Calu3 (cell line): ENCODE measurements at regions not wholly inside any gene's neighbourhood (a gene's known extent, or its start where the extent isn't known, plus 50 kb on each side); places are given as distances from the start of the nearest gene placed in this dataset.
"Not testable (repeated sequence)": the region's sequence is repeated elsewhere in the genome, so short reads cannot be mapped to it uniquely, and the experiment has no call there.

Source experiments
- BruUV-seq: library from RNA; stranded (reverse); fragments of 400-500 nt; replicated peaks from 2 replicates; lab custom pipeline; 2021; lab: Mats Ljungman, UMichigan
- CTCF ChIA-PET: fragments of 300-600 bp; sonication (Branson Sonifier 250); formaldehyde crosslinking; loops from one replicate; lab custom pipeline; 2022; ENCODE audit warnings: antibody characterized with exemption; lab: Charles Lee
- DNase-seq: peaks from one replicate; pipeline ENCODE4 v3.0.0; 2022
- H3K27ac Mint-ChIP-seq: one replicate; pipeline ENCODE4 v1.8.0; 2022; ENCODE audit warnings: mixed read lengths; ENCODE audit not compliant: unreplicated experiment
- H3K27me3 Mint-ChIP-seq: one replicate; pipeline ENCODE4 v1.8.0; 2022; ENCODE audit warnings: mixed read lengths; ENCODE audit not compliant: unreplicated experiment
- H3K36me3 Mint-ChIP-seq: one replicate; pipeline ENCODE4 v1.8.0; 2022; ENCODE audit warnings: mild to moderate bottlenecking, moderate library complexity, mixed read lengths; ENCODE audit not compliant: insufficient read depth, unreplicated experiment
- H3K4me1 Mint-ChIP-seq: one replicate; pipeline ENCODE4 v1.8.0; 2022; ENCODE audit warnings: mild to moderate bottlenecking, low read depth, mixed read lengths; ENCODE audit not compliant: unreplicated experiment
- H3K4me3 Mint-ChIP-seq: one replicate; pipeline ENCODE4 v1.8.0; 2022; ENCODE audit warnings: mild to moderate bottlenecking, low read depth, moderate library complexity, mixed read lengths; ENCODE audit not compliant: unreplicated experiment
- H3K9me3 Mint-ChIP-seq: one replicate; pipeline ENCODE4 v1.8.0; 2022; ENCODE audit warnings: low read depth, mixed read lengths; ENCODE audit not compliant: unreplicated experiment
- CTCF ChIP-seq: fragments of 200-600 bp; IDR thresholded peaks from one replicate; pipeline ENCODE4 v1.8.0; 2022; ENCODE audit warnings: antibody characterized with exemption; ENCODE audit not compliant: unreplicated experiment
- intact Hi-C: fragments of 100-400 bp; cut with micrococcal nuclease; formaldehyde crosslinking; loops from one replicate; pipeline ENCODE4 v1.10.0; 2022; ENCODE audit not compliant: unreplicated experiment

- TF ChIP-seq CTCF, result no peak
- CTCF ChIA-PET, result interaction anchor here (1.1 kb wide), 1 partner anchor 16 kb away, joined by 4 read pairs; no protein-coding TSS in a partner anchor
- no peaks in the 10 kb centered on the region for H3K4me1 Mint-ChIP-seq
- H3K9me3 Mint-ChIP-seq, result peaks cover 10% of the 10 kb centered on the region
- no peak overlapping the region for H3K4me3 Mint-ChIP-seq
- intact Hi-C loops, result no loop called here
- no TSS peak for BruUV-seq
- no peak for DNase-seq
- H3K27ac Mint-ChIP-seq, result no peak overlapping the region
- no peaks in the 10 kb centered on the region for H3K27me3 Mint-ChIP-seq
- H3K36me3 Mint-ChIP-seq, result no peaks in the 10 kb centered on the region
Measured at GRCh38 chr1:209191262-209191634, 392.3 kb upstream of the CAMK1G start.

- Mint-ChIP-seq H3K36me3 (no peaks in the 10 kb centered on the region), H3K4me1 (no peaks in the 10 kb centered on the region), H3K4me3 (no peak overlapping the region), H3K27ac (no peak overlapping the region), H3K9me3 (peaks cover 17% of the 10 kb centered on the region), H3K27me3 (peaks cover 20% of the 10 kb centered on the region)
- CTCF ChIA-PET, result no interaction called here
- DNase-seq, result no peak
- BruUV-seq, result no TSS peak
- no peak for TF ChIP-seq CTCF
- intact Hi-C loops, result no loop called here
Measured at GRCh38 chr1:209196140-209196539, 387.4 kb upstream of the CAMK1G start.

- H3K27ac Mint-ChIP-seq, result no peak overlapping the region
Measured at GRCh38 chr1:209198961-209199750, 384.4 kb upstream of the CAMK1G start.

GRCh38 chr1:209199822-209200221, 383.7 kb upstream of the CAMK1G start:
- Mint-ChIP-seq H3K27ac (no peak overlapping the region), H3K36me3 (no peaks in the 10 kb centered on the region), H3K4me1 (no peaks in the 10 kb centered on the region), H3K4me3 (no peak overlapping the region), H3K27me3 (peaks cover 32% of the 10 kb centered on the region), H3K9me3 (peaks cover 15% of the 10 kb centered on the region)
- CTCF ChIA-PET, result no interaction called here
- intact Hi-C loops, result no loop called here
- BruUV-seq, result no TSS peak
- no peak for TF ChIP-seq CTCF
- DNase-seq, result no peak

More at GRCh38 chr1:209198961-209199750, 384.4 kb upstream of the CAMK1G start:
- BruUV-seq, result no TSS peak
- peaks cover 25% of the 10 kb centered on the region for H3K27me3 Mint-ChIP-seq
- CTCF ChIA-PET, result no interaction called here
- peaks cover 15% of the 10 kb centered on the region for H3K9me3 Mint-ChIP-seq
- H3K4me1 Mint-ChIP-seq, result no peaks in the 10 kb centered on the region
- no peak for DNase-seq
- intact Hi-C loops, result no loop called here
- H3K4me3 Mint-ChIP-seq, result no peak overlapping the region
- no peak for TF ChIP-seq CTCF
- H3K36me3 Mint-ChIP-seq, result no peaks in the 10 kb centered on the region

GRCh38 chr1:209202321-209202720, 381.2 kb upstream of the CAMK1G start:
- H3K27me3 Mint-ChIP-seq, result peaks cover 57% of the 10 kb centered on the region
- H3K4me3 Mint-ChIP-seq, H3K27ac Mint-ChIP-seq, H3K4me1 Mint-ChIP-seq, BruUV-seq, DNase-seq, H3K36me3 Mint-ChIP-seq, H3K9me3 Mint-ChIP-seq: not testable (repeated sequence)
- intact Hi-C loops, result loop anchor here (2.0 kb wide), 1 partner anchor 310 kb away; no protein-coding TSS in a partner anchor
- CTCF ChIA-PET, result interaction anchor here (1.2 to 1.5 kb wide), 2 partner anchors 235 to 364 kb away, joined by 4 to 7 read pairs; no protein-coding TSS in a partner anchor
